ENCODE measurements at regions not wholly inside any gene's neighbourhood (a gene's known extent, or its start where the extent isn't known, plus 50 kb on each side); places are given as distances from the start of the nearest gene placed in this dataset.

DNA sequence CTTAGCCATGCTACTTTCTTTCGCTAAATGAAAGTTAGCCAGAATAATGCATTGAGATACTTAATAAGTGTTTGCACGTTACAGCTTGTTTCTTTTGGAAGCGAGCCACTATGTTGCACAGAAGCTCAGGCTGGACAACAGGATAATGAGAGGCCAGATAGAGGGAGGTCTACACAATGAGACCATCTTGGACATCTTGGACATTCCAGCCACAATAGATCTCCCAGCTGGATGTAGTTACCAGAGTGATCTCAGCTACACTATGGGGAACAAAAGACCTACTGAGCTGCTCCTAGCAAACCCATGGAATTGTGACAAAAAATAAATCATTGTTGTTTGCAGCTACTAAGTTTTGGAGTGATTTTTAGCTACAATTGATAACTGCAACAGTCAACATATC lies 540.1 kb upstream of the SEMA6D start:
- H3K27ac ChIP-seq (ENCODE audit: low read depth in 2 of 2, low read length in 2 of 2): no peak overlapping the region
- no peak for FAIRE-seq
- H3K4me1 ChIP-seq (ENCODE audit: control insufficient read depth in 2 of 3, insufficient read depth in 2 of 3, low read depth in 1 of 3, low read length in 3 of 3): no peaks in the 10 kb centered on the region
- H3K9me3 ChIP-seq (ENCODE audit: control insufficient read depth in 2 of 3, insufficient read depth in 1 of 3, low read length in 3 of 3): no peaks in the 10 kb centered on the region
- no peak overlapping the region for H3K4me3 ChIP-seq (ENCODE audit: low read length in 3 of 3)
- TF ChIP-seq, protein P1, sequence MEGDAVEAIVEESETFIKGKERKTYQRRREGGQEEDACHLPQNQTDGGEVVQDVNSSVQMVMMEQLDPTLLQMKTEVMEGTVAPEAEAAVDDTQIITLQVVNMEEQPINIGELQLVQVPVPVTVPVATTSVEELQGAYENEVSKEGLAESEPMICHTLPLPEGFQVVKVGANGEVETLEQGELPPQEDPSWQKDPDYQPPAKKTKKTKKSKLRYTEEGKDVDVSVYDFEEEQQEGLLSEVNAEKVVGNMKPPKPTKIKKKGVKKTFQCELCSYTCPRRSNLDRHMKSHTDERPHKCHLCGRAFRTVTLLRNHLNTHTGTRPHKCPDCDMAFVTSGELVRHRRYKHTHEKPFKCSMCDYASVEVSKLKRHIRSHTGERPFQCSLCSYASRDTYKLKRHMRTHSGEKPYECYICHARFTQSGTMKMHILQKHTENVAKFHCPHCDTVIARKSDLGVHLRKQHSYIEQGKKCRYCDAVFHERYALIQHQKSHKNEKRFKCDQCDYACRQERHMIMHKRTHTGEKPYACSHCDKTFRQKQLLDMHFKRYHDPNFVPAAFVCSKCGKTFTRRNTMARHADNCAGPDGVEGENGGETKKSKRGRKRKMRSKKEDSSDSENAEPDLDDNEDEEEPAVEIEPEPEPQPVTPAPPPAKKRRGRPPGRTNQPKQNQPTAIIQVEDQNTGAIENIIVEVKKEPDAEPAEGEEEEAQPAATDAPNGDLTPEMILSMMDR (IDR thresholded peaks at IDR 0.05; ENCODE audit: borderline replicate concordance, extremely low read depth, insufficient read depth): no peak
- DNase-seq: no peak
- H3K27me3 ChIP-seq (ENCODE audit: control insufficient read depth, insufficient read depth, low read length): no peaks in the 10 kb centered on the region
- no peaks in the 10 kb centered on the region for H3K36me3 ChIP-seq (ENCODE audit: control insufficient read depth in 2 of 3, insufficient read depth in 3 of 3, low read length in 3 of 3)
- H3K9ac ChIP-seq (ENCODE audit: low read length in 3 of 3): no peak overlapping the region
- intact Hi-C loops (cut with DNase I): no loop called here

- H3K27ac ChIP-seq (ENCODE audit: low read depth in 2 of 2, low read length in 2 of 2): no peak overlapping the region
These were observed 537.3 kb upstream of the SEMA6D start for GRCh38 chr15:47179988-47180387.

GRCh38 chr15:47182818-47183217 lies 534.5 kb upstream of the SEMA6D start:
- no peak overlapping the region for H3K9ac ChIP-seq (ENCODE audit: low read length in 3 of 3)
- H3K27me3 ChIP-seq (ENCODE audit: control insufficient read depth, insufficient read depth, low read length): no peaks in the 10 kb centered on the region
- H3K9me3 ChIP-seq (ENCODE audit: control insufficient read depth in 2 of 3, insufficient read depth in 1 of 3, low read length in 3 of 3): no peaks in the 10 kb centered on the region
- H3K4me1 ChIP-seq (ENCODE audit: control insufficient read depth in 2 of 3, insufficient read depth in 2 of 3, low read depth in 1 of 3, low read length in 3 of 3): peaks cover 0 to 5% (median 4%) of the 10 kb centered on the region in 3 donors
- no peak for FAIRE-seq
- no peaks in the 10 kb centered on the region for H3K36me3 ChIP-seq (ENCODE audit: control insufficient read depth in 2 of 3, insufficient read depth in 3 of 3, low read length in 3 of 3)
- intact Hi-C loops (cut with DNase I): no loop called here
- no peak overlapping the region for H3K27ac ChIP-seq (ENCODE audit: low read depth in 2 of 2, low read length in 2 of 2)
- DNase-seq: no peak
- TF ChIP-seq, protein P1 (IDR thresholded peaks at IDR 0.05; ENCODE audit: borderline replicate concordance, extremely low read depth, insufficient read depth): no peak
- H3K4me3 ChIP-seq (ENCODE audit: low read length in 3 of 3): no peak overlapping the region

More at GRCh38 chr15:47179988-47180387, 537.3 kb upstream of the SEMA6D start:
- H3K9me3 ChIP-seq (ENCODE audit: control insufficient read depth in 2 of 3, insufficient read depth in 1 of 3, low read length in 3 of 3): no peaks in the 10 kb centered on the region
- TF ChIP-seq, protein P1 (IDR thresholded peaks at IDR 0.05; ENCODE audit: borderline replicate concordance, extremely low read depth, insufficient read depth): no peak
- no peaks in the 10 kb centered on the region for H3K36me3 ChIP-seq (ENCODE audit: control insufficient read depth in 2 of 3, insufficient read depth in 3 of 3, low read length in 3 of 3)
- DNase-seq (no peak), FAIRE-seq (no peak)
- no peaks in the 10 kb centered on the region for H3K27me3 ChIP-seq (ENCODE audit: control insufficient read depth, insufficient read depth, low read length)
- peaks cover 0 to 4% (median 2%) of the 10 kb centered on the region in 3 donors for H3K4me1 ChIP-seq (ENCODE audit: control insufficient read depth in 2 of 3, insufficient read depth in 2 of 3, low read depth in 1 of 3, low read length in 3 of 3)
- no peak overlapping the region for H3K9ac ChIP-seq (ENCODE audit: low read length in 3 of 3)
- H3K4me3 ChIP-seq (ENCODE audit: low read length in 3 of 3): no peak overlapping the region
- intact Hi-C loops (cut with DNase I): no loop called here
